ENCODE measurements at regions not wholly inside any gene's neighbourhood (a gene's known extent, or its start where the extent isn't known, plus 50 kb on each side); places are given as distances from the start of the nearest gene placed in this dataset.

DNA sequence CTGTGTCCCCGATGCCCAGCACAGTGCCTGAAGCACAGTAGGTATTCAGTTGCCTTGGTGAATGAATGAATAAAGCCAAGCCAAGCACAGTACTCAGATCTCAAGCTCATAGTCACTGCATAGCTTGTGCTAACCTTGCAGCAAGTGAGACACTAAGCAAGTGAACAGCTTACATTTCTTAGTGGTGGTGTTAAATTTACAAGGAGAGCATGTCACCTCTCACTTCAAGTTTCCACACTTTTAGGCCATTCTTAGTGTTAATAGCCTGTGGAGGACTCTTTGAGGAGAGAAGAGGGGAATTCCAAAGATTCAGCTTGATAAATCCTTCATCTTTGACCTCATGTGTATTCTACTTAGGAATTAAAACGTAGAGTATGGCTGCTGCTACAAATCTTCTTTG, 104.7 kb downstream of the C9orf152 start:
- no peak for DNase-seq

GRCh38 chr9:110104261-110104809, 103.6 kb downstream of the C9orf152 start:
- DNase-seq = no peak

- no peak for DNase-seq
Observed at GRCh38 chr9:110105107-110105506, 102.9 kb downstream of the C9orf152 start.

DNA sequence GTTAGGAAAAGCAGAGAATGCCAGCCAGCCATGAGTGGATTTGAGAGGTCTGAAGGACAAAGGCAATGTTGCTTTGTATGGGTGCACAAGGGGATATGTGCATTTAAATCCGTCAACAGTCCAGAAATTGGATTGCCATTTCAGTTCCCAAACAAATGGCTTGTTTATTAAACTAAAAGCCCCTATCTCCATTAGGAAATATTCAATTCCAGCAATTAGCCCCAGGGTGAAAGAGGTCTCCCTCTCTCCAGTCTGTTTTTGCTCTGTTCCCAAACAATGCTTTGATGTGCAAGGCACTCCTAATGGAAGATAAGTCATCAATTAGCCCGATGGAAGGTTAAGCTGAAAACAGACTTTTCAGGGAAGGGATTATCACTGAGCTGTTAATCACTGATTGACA, 101.3 kb downstream of the C9orf152 start:
- no peak for DNase-seq

DNA sequence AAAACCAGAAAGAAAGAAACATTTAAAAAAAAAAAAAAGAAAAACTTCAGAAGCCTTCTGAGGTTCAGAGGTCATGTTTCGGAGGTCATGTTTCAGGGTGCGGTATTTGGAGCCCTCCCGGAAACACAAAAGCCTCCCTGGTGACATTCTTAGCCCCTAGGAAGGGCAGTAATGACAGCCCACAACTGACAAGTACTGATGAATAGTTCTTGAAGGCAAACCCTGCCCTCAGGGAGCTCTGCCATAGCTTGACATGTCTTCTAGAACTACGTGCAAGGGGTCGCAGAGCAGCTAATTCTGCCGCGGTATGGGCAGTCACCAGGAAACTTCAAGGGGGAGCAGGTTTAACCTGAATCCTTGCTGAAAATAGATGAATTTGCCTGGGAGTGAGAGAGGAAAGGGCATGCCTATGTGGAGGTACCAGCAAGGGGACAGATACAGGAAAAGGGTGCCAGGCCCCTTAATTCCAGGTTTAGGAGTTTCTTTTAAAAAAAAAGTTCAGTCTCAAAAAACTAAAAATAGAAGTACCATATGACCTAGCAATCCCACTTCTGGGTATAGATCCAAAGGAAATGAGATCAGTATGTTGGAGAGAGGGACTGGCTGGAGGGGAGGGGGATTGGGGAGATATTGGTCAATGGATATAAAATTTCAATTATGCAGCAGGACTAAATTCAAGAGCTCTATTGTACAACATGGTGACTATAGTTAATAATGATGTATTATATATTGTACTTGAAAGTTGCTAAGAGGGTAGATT, 98.4 kb downstream of the C9orf152 start:
- DNase-seq = no peak

GRCh38 chr9:110110154-110110553, 97.8 kb downstream of the C9orf152 start:
- no peak for DNase-seq

- no peak for DNase-seq
Observed at GRCh38 chr9:110111868-110112267, 96.1 kb downstream of the C9orf152 start.

DNA sequence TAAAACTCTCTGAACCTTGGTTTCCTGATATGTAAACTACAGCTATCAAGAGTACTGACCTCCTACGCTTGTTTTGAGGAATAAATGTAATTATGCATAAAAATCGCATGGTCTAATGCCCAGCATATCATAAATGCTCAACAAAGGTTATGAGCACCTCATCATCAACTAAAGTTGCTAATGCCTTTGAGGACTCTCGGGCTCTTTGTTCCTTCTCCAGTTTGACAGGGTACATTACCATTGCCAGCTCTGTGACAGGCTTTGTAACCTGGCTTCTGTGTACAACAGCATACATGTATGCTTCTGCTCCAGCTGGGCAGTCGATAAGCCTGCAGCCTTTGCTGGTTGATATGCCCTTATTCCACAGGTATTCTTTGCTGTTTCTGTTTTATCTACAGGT, 95.2 kb downstream of the C9orf152 start:
- no peak for DNase-seq

- no peak for DNase-seq
Observed at GRCh38 chr9:110114086-110114858, 93.7 kb downstream of the C9orf152 start.

DNA sequence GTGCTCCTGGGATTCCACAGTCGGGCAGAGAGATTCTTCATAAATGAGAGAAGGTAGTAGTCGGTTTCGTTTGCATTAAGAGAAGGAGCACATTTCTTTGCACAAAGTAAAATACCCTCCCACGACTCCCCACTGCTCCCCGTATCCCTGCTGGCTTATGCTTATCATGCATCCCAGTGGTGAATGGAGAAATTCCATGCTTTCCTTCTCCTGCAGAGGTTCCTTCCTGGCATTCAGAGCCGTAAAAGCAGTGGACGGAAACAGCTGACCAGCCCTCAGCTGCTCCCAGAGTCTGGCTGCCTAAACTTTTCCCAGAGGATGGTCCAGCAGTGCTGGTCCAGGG, 93.1 kb downstream of the C9orf152 start:
- DNase-seq = no peak

DNA sequence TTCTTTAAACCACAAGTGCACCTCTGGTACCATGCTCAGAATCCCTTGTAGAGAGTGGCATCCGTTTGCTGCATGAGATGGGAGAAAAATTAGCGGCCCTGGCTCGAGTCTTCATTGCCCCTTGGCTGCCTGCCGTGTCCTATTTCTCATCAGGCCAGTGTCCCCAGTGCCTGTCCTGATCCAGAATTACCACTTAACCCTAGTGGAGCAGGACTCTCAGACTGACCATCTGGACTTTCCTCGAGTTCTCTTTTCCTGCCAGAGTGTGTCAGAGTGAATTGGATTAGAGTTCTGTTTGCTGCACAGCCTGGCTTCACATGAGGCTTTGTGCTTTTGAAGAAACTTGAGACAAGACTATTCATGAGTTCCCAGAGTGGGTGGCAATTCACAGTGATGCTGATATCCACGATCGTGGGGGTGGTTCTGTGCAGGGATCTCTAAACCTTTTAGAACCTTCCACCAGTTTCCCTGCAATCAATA, 92.6 kb downstream of the C9orf152 start:
- DNase-seq = no peak

- no peak for DNase-seq
Observed at GRCh38 chr9:110115826-110116542, 92.0 kb downstream of the C9orf152 start.

DNA sequence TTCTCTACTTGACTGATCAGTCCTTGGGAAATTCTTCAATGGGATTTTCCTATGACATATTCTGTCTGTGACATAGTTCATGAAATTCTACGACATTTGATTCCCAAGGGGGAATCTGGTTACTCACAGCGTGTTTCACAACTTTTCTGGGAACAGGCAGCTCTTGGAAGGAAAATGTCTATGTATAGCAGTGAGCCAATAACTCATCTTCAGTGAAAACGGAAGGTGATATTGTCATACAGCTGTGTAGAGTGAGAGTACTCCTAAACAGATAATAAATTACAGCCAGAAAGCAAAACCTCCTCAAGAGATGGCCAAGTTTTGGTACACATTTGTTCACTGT, 91.4 kb downstream of the C9orf152 start:
- no peak for DNase-seq

- no peak for DNase-seq
Observed at GRCh38 chr9:110121170-110121569, 86.8 kb downstream of the C9orf152 start.

DNA sequence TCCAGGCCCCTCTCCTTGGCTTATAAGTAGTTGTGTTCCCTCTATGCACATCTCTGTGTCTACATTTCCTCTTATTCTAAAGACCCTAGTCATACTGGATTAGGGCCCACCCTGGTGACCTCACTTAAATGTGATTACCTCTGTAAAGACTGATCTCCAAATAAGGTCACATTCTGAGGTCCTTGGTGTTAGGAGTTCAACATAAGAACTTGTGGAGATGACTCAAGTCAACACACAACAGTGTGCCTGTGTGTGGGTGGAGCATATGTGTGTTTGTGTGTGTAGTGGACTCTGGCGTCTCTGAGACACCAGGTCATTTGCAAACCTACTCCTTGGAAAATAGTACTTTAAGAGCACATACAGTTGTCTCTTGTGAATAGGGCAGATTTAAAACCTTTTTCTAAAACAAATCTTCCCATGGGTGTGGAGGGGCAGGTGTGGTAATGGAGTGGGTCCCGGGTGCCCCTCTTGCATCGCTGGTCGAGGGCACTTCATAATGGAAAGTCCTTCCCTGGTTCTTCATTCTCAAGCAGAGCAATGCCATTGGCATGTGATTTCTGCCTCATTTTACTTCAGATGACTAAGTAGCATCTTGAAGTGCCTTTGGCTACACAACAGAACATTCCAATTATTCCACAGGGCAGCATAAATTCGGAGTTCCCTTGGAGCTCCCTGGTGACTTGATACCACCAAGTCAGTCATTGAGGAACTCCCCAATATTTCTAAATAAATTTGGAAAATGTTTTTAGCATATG, 84.4 kb downstream of the C9orf152 start:
- no peak for DNase-seq

DNA sequence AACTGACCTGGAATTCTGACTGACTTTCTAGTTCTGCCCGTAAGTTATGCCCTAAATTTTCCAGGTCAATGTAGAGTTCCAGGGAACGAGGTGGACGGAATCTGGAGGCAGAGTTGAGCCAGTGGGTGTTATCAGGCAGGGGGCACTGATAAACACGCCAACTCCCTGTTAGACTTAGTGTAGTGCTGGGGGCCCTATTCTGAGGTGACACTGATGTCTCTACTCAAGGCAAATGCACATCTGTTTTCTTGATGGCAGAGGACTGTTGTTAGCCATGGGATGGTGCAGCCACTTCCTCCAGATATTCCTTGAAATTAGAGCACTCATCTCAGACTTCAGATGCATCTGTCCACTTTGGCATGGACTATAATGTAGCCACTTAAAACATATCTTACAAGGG, 83.5 kb downstream of the C9orf152 start:
- DNase-seq = no peak

DNA sequence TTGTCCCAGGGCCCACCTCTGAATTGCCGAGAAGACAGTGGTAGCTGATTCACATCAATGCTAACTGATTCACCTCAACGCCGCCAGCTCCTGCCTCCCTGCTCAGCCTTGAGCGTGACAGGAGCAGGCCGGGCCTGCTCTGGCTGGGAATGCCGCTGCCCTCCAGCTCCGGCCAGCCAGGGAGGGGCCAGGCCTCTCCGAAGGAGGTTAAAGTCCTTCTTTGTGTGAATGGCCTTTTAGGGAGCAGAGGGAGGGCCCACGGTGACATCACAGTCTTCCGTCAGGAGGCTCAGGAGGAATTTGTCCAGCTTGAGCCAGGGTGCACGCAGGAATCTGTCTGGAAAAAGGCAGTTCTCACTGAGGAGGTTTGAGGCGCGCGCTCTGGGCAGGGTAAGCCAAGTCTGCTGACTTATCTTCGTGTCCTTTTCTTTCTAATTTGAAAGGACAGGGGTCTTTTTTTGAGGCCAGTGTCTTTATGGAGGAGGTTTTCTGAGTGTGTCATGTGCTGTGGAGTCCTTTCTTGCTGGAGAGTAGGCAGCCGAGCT, 82.7 kb downstream of the C9orf152 start:
- DNase-seq = no peak

- no peak for DNase-seq
Observed at GRCh38 chr9:110125763-110126351, 82.1 kb downstream of the C9orf152 start.

DNA sequence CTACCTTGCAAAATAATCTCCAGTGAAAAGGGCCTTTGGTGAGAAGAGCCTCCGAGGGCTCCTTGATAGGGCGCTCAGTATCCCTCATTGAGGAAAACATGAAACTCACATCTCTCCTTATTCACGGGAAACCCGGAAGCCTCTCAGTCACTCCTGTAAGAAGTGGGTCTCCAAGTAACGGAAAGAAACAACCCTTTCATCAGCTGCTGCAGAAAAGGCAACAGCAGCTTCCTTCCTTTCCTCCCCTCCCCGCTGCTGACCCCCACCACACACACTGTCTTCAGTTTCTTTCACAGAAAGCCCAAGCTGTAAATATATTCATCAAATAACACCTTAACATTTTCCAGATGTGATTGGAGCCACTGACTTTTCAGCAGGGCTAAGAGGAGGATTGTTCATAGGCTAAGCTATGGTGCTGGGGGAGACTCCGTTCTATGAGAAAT, 81.4 kb downstream of the C9orf152 start:
- DNase-seq = no peak

GRCh38 chr9:110126986-110127864, 80.7 kb downstream of the C9orf152 start:
- DNase-seq = no peak
